ENCODE measurements at regions not wholly inside any gene's neighbourhood (a gene's known extent, or its start where the extent isn't known, plus 50 kb on each side); places are given as distances from the start of the nearest gene placed in this dataset.

DNA sequence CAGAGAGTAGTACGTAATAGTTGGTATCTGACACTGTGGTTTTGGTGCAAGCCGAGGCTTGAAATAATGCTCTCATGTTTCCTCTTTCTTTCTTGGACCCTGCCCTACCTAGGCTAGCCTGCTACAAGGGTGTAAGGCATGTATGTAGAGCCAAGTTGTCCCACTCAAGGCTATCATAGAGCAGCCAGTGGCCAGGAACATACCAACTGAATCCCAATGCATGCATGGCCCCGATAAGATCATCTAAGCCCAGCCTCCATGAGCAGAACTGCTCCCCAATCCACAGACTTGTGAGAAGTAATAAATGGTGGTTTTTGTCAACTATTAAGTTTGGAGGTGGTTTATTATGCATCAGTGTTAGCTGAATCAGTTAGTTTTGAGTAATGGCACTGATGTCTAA lies 250.2 kb downstream of the SH2D4B start:
- H3K4me1 ChIP-seq = no peaks in the 10 kb centered on the region
- Mint-ChIP-seq H3K27me3 (ENCODE audit: insufficient read depth, unreplicated experiment) (peaks cover 2% of the 10 kb centered on the region), H3K9me3 (ENCODE audit: unreplicated experiment) (no peaks in the 10 kb centered on the region), H3K4me3 (ENCODE audit: unreplicated experiment) (no peak overlapping the region), H3K4me1 (ENCODE audit: low read depth, unreplicated experiment) (no peaks in the 10 kb centered on the region), H3K27ac (ENCODE audit: unreplicated experiment) (no peak overlapping the region), H3K36me3 (ENCODE audit: insufficient read depth, unreplicated experiment) (no peaks in the 10 kb centered on the region)
- no peaks in the 10 kb centered on the region for H3K9me3 ChIP-seq
- CTCF ChIA-PET = interaction anchor here (0.7 kb wide), 1 partner anchor 780 kb away, joined by 3 read pairs; no protein-coding TSS in a partner anchor
- POLR2A ChIA-PET = no interaction called here
- no peaks in the 10 kb centered on the region for H3K36me3 ChIP-seq (ENCODE audit: control insufficient read depth, insufficient read depth, low read length)
- TF ChIP-seq, protein P1, sequence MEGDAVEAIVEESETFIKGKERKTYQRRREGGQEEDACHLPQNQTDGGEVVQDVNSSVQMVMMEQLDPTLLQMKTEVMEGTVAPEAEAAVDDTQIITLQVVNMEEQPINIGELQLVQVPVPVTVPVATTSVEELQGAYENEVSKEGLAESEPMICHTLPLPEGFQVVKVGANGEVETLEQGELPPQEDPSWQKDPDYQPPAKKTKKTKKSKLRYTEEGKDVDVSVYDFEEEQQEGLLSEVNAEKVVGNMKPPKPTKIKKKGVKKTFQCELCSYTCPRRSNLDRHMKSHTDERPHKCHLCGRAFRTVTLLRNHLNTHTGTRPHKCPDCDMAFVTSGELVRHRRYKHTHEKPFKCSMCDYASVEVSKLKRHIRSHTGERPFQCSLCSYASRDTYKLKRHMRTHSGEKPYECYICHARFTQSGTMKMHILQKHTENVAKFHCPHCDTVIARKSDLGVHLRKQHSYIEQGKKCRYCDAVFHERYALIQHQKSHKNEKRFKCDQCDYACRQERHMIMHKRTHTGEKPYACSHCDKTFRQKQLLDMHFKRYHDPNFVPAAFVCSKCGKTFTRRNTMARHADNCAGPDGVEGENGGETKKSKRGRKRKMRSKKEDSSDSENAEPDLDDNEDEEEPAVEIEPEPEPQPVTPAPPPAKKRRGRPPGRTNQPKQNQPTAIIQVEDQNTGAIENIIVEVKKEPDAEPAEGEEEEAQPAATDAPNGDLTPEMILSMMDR (IDR thresholded peaks at IDR 0.05; ENCODE audit: insufficient read depth in 1 of 2, low read depth in 1 of 2, low read length in 1 of 2, severe bottlenecking in 1 of 2, unreplicated experiment in 1 of 2) = no peak
- intact Hi-C loops (cut with micrococcal nuclease; ENCODE audit: unreplicated experiment) = no loop called here
- no peak overlapping the region for H3K4me3 ChIP-seq (ENCODE audit: low read depth, low read length)
- no peak for DNase-seq
- H3K27me3 ChIP-seq (replicated peaks; ENCODE audit: control insufficient read depth, insufficient read depth, low read length) = no peaks in the 10 kb centered on the region
- BruUV-seq (replicated peaks) = no TSS peak

DNA sequence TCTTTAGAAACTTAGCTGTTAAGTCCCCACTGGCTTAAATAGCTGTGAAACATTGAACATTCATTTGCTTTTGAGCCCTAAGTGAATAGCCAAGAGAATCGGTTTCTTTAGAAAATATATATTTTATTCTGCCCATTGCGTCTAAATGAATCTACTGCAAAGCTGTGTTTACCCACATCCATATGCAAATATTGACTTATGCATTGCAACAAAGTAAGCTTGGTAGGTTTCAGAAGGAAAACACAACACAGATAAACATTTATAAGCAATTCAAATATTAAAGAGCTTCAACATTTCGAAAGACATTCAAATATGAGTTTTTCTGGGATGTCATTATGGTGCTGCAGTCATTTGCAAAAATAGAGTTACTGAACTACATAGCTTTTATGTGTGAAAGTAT lies 257.3 kb downstream of the SH2D4B start:
- Histone ChIP-seq H3K36me3 (ENCODE audit: control insufficient read depth, insufficient read depth, low read length) (no peaks in the 10 kb centered on the region), H3K27me3 (replicated peaks; ENCODE audit: control insufficient read depth, insufficient read depth, low read length) (no peaks in the 10 kb centered on the region), H3K4me3 (ENCODE audit: low read depth, low read length) (no peak overlapping the region), H3K9me3 (no peaks in the 10 kb centered on the region), H3K4me1 (no peaks in the 10 kb centered on the region)
- TF ChIP-seq, protein P1 (IDR thresholded peaks at IDR 0.05; ENCODE audit: insufficient read depth in 1 of 2, low read depth in 1 of 2, low read length in 1 of 2, severe bottlenecking in 1 of 2, unreplicated experiment in 1 of 2) = no peak
- DNase-seq = no peak
- no peaks in the 10 kb centered on the region for H3K9me3 Mint-ChIP-seq (ENCODE audit: unreplicated experiment)
- H3K36me3 Mint-ChIP-seq (ENCODE audit: insufficient read depth, unreplicated experiment) = no peaks in the 10 kb centered on the region
- ChIA-PET CTCF (no interaction called here), POLR2A (no interaction called here)
- no peak overlapping the region for H3K27ac Mint-ChIP-seq (ENCODE audit: unreplicated experiment)
- no TSS peak for BruUV-seq (replicated peaks)
- peaks cover 4% of the 10 kb centered on the region for H3K27me3 Mint-ChIP-seq (ENCODE audit: insufficient read depth, unreplicated experiment)
- H3K4me3 Mint-ChIP-seq (ENCODE audit: unreplicated experiment) = no peak overlapping the region
- intact Hi-C loops (cut with micrococcal nuclease; ENCODE audit: unreplicated experiment) = no loop called here
- H3K4me1 Mint-ChIP-seq (ENCODE audit: low read depth, unreplicated experiment) = no peaks in the 10 kb centered on the region

DNA sequence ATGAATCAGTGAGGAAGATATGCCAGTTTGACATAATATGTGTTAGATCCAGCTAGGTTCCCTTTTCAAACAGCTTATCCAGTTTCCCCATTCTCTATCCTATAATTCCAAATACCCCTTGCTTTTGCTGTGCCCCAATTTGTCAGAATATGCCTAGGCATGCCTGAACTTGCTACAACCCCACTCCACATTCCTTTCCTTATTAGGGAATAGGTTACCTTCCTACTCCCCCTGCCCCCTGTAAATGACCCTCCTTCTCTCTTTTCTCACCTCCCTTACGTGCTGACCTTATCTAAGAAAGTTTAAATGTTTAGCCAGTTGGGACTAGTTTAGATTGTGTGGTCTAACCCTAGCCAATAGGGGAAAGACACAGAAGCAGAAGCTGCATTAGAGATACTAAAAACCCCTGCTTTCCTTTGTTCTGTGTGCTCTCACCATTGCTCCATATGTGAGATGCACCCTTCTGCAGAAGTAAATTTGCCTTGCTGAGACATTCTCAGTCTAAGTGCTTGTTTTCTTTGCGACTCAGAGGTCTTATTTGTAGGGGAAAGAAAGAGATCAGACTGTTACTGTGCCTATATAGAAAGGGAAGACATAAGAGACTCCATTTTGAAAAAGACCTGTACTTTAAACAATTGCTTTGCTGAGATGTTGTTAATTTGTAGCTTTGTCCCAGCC lies 267.8 kb downstream of the SH2D4B start:
- H3K9me3 ChIP-seq = no peaks in the 10 kb centered on the region; the same call in 1 of the 2 replicates
- H3K4me1 ChIP-seq = no peaks in the 10 kb centered on the region
- CTCF ChIA-PET = no interaction called here
- no peak for DNase-seq
- no peaks in the 10 kb centered on the region for H3K36me3 ChIP-seq (ENCODE audit: control insufficient read depth, insufficient read depth, low read length)
- no peaks in the 10 kb centered on the region for H3K27me3 ChIP-seq (replicated peaks; ENCODE audit: control insufficient read depth, insufficient read depth, low read length)
- H3K4me1 Mint-ChIP-seq (ENCODE audit: low read depth, unreplicated experiment) = no peaks in the 10 kb centered on the region
- BruUV-seq (replicated peaks) = no TSS peak
- TF ChIP-seq, protein P1 (IDR thresholded peaks at IDR 0.05; ENCODE audit: insufficient read depth in 1 of 2, low read depth in 1 of 2, low read length in 1 of 2, severe bottlenecking in 1 of 2, unreplicated experiment in 1 of 2) = no peak
- H3K4me3 Mint-ChIP-seq (ENCODE audit: unreplicated experiment) = no peak overlapping the region
- no peaks in the 10 kb centered on the region for H3K36me3 Mint-ChIP-seq (ENCODE audit: insufficient read depth, unreplicated experiment)
- H3K4me3 ChIP-seq (ENCODE audit: low read depth, low read length) = no peak overlapping the region
- POLR2A ChIA-PET = no interaction called here
- intact Hi-C loops (cut with micrococcal nuclease; ENCODE audit: unreplicated experiment) = no loop called here
- no peaks in the 10 kb centered on the region for H3K9me3 Mint-ChIP-seq (ENCODE audit: unreplicated experiment)
- H3K27me3 Mint-ChIP-seq (ENCODE audit: insufficient read depth, unreplicated experiment) = no peaks in the 10 kb centered on the region
- no peak overlapping the region for H3K27ac Mint-ChIP-seq (ENCODE audit: unreplicated experiment)
